Eye (tissue), 1 donor: ENCODE measurements at regions not wholly inside any gene's neighbourhood (a gene's known extent, or its start where the extent isn't known, plus 50 kb on each side); places are given as distances from the start of the nearest gene placed in this dataset.

Experiments
- DNase-seq: peaks from one replicate; pipeline ENCODE4 v3.0.0-alpha.2; 2015

- no peak for DNase-seq
Measured at GRCh38 chr2:240362826-240363745, 72.4 kb upstream of the GPC1 start.

DNA sequence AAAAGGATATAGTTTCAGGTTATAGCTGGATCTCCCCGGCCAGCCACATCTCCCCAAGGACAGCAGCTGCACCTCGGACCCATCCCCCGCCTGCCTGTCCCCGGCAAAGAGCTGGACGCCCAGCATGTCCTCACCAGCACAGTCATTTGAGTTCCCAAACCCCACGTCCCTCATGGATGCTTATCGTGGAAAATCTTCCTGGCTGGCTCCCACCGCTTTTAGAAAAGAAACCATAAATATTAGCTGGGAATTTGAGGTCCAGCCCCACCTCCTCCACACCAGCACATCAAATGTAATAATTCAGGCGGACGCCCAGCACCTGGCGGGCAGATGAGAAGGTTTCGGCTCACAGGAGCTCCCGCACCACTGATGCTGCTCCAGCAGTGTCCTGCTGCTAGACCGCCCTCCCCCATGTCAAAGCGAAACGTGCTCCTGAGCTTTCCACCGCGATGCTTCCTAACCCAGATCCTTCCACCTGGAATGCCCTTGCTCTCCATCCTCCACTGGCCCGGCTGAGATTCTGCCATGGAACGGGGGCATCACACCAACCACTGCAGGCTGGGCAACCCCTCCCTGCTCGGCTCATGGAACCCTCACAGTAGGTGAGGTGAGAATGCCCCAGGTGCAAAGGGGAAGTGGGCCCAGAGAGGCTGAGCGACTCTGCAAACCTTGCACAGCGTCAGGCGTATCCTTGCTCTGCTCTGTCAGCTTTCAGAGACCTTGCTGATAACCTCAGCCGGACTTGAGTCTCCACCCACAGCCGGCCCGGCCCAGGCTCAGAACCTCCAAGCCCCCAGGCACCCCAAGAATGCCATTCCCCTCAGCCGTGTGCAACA lies 71.5 kb upstream of the GPC1 start:
- no peak for DNase-seq

- no peak for DNase-seq
Measured at GRCh38 chr2:240364582-240364960, 70.9 kb upstream of the GPC1 start.

DNA sequence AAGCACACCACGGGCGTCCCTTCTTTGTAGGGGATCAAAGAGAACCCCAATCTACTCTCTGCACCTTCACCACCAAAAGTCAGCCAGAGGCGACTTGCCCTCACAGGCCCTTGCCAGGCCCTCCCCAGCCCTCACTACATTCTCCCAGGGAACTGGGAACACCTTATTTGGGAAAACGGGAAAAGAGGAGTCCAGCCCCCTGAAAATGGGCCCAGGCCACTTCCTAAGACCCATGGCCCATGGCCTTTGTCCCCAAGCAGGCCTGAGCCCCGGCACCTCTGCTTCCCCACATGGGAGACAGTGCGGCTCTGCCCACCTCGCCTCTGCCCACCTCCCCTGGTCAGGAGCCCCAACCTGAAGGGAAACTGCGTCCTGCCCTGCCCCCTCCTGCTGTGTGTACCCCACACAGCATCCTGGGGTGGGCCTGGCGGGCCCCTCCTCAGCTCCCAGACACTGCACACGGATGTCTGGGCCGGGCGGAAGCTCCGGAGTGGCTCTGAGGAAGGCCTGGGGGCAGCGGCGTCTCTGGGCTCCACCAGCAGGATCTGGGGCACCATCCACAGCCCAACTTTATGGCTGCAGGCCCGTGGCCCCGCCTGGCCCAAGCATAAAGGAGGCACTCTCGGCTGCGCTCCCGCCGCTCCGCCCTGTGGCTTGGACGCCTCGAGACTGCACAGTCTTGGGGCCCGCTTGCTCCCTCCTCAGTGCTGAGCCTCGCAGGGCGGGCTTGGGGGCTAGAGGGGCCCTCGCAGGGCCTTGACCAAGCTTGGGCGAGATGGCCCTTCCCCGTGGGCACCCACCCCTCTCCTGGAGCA lies 70.3 kb upstream of the GPC1 start:
- no peak for DNase-seq

- no peak for DNase-seq
Measured at GRCh38 chr2:240365971-240366471, 69.4 kb upstream of the GPC1 start.

- DNase-seq = no peak
Measured at GRCh38 chr2:240366901-240367300, 68.6 kb upstream of the GPC1 start.

GRCh38 chr2:240367721-240368120 lies 67.7 kb upstream of the GPC1 start:
- no peak for DNase-seq

GRCh38 chr2:240368781-240369331 lies 66.6 kb upstream of the GPC1 start:
- DNase-seq = no peak

DNA sequence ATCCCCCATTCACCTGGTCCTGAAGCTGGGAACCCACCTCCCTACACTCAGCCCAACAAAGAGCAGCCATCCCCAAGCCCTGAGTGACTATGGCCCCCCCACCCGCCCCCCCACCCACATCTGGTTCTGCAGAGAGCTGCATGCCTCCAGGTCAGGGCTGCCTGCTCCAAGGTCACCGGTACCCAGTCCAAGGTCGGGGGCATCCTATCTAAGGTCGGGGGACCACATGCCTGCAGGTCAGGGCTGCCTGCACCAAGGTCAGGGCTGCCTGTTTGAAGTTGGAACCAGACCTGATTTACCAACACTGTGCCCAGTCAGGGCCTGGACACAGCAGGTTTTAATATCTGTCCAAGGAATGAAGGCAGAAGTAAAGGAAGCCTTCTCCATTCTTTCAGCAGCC lies 66.1 kb upstream of the GPC1 start:
- DNase-seq = no peak

GRCh38 chr2:240369801-240370585 lies 65.5 kb upstream of the GPC1 start:
- DNase-seq = peak; percentile 71

- DNase-seq = no peak
Measured at GRCh38 chr2:240371129-240372000, 64.1 kb upstream of the GPC1 start.

GRCh38 chr2:240372101-240372500 lies 63.4 kb upstream of the GPC1 start:
- DNase-seq = no peak

DNA sequence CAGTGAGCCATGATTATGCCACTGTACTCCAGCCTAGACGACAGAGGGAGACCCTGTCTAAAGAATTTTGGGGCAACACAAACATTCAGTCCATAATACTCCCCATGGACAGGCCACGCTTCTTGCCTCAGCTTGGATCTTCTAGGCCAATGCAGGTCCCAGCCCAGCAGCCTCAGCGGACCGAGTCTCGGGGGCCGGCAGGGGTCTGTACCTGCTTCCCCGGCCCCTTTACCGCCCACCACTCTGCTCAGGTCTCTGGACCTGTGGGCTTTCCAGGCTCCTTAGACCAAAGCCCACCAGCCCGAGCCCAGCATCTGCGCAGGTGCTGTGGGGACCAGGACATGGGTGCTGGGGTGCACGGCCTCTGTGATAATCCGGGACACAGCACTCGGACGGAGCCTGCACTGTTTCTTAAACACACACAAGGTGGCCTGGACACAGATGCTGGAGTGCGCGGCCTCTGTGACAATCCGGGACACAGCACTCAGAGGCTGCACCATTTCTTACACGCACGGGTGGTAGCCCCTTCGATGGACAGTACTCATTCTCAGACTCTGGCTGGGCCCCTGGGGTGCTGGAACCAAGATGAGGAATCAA lies 62.1 kb upstream of the GPC1 start:
- DNase-seq = no peak

DNA sequence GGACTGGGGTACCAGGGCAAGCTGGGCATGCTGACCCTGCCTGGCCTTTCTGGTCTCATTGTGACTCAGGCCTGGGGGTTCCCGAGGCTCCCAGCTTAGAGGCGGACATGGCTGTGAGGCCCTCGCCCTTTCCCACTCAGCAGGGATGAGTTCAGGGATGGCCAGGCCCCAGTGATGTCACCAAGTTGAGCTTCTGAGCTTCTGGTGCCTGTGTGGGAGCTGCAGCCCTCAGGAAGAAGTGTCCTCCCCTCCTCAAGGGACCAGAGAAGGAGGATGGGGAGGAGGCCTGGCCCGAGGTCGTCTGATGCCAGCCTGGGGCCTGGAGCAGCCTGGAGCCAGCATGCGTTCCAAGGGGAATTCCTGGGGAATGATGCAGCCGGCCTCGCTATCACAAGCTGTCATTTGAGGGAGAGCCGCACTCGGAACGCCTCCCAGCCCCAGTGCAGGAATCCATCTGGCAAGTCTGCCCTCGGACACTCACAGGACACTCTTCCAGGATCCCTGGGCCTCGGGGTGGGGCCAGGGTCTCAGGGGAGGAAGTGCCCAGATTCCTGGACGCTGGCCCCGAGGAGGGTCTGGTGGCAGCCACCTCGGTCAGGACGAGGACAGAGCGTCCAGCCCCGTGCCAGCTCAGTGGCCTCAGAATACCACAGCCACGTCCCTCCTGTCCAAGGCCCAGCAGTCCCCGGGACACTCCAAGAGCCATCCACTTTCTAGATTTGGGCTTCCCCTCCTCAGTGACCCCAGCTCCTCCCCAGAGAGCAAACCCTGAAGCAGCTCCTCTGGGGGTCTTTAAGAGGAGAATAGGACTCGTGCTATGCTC lies 61.2 kb upstream of the GPC1 start:
- DNase-seq = peak; percentile 39

DNA sequence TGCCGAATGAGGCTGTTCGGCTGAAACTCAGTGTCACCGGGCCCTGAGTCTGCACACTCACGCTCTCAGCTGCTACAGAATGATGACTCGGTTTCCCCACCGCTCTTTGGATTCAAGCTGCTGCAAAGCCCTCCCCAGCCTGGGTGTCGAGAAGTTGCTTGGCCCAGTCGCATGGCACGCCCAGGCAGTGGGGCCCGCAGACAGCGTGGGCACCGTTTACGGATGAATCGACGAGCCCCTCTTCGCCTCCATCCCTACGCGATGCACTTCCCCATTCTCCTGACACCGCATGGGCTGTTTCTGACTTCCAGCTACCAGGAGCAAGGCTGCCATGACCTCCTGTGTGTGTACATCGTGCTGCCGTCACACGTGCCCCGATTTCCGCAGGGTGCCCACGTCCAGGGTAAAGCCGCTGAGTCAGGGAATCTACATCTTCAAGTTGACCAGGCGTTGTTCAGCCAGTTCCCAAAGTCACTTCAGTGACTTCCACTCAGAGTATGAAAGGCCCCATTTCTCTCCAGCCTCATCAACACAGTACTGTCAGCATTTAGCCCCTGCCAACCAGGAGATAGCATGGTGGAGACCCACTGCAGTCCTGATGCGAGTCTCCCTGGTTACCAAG lies 60.3 kb upstream of the GPC1 start:
- no peak for DNase-seq

- no peak for DNase-seq
Measured at GRCh38 chr2:240376739-240377138, 58.7 kb upstream of the GPC1 start.

DNA sequence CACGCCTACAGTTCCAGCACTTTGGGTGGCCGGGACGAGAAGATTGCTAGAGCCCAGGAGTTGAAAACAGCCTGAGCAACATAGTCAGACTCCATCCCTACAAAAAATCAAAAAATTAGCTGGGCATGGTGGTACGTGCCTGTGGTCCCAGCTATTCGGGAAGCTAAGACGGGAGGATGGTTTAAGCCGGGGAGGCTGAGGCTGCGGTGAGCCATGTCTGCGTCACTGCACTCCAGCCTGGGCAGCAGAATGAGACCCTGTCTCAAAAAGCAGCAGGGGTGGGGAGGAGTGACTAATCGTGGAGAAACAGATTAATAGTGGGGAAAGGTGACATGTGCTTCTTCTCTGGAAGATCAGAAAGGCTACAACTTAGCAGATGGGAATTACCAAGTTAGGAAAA lies 58.1 kb upstream of the GPC1 start:
- no peak for DNase-seq

DNA sequence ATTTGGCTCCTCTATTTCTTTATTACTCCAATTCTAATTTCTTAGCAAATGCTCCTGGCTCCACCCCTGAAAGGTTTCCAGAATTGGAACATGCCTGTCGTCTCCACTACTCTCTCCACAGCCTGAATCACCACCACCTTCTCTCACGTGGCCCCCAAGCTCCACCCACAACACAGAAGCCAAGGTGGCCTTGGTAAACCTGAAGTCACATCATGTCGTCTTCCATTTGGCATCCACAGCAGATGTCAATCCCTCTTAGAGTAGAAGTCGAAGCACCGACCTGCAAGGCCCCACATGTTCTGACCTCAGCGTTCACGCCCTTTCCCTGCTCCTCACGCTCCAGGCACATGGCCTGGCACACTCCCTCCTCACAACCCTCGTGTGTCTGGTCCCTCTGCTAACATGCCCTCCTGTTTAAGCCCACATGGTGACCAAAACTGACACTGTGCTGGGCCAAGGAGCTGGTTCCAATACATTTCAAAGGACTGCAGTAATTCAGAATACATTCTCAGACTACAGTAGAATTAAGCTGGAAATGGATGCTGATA lies 56.3 kb upstream of the GPC1 start:
- DNase-seq = no peak
